SK-N-SH (cell line): ENCODE measurements at regions not wholly inside any gene's neighbourhood (a gene's known extent, or its start where the extent isn't known, plus 50 kb on each side); places are given as distances from the start of the nearest gene placed in this dataset.

ENCODE experiments used
- CTCF ChIA-PET: fragments of 300-600, 350-600 bp; formaldehyde crosslinking; extraction: SDS; loops from one replicate; lab custom pipeline; 2021; lab: Yijun Ruan, JAX
- POLR2A ChIA-PET: fragments of 350-600 bp; sonication (Branson Sonifier 250); formaldehyde crosslinking; extraction: SDS; loops from one replicate; lab custom pipeline; 2020; ENCODE audit warnings: antibody characterized with exemption, inconsistent platforms; lab: Yijun Ruan, JAX
- DNase-seq: peaks from one replicate; pipeline ENCODE4 v3.0.0; 2012
- H2AFZ ChIP-seq: fragments of 200-600 bp; sonication (generic); 2 replicates; pipeline ENCODE4 v1.8.1; 2016; ENCODE audit warnings: antibody characterized with exemption, mild to moderate bottlenecking, low read depth
- H3F3A ChIP-seq: fragments of 200-600 bp; sonication (generic); replicated peaks from 2 replicates; pipeline ENCODE3; 2016; ENCODE audit warnings: antibody characterized with exemption, mild to moderate bottlenecking; ENCODE audit not compliant: insufficient read depth
- H3K27ac ChIP-seq, 2 experiments: fragments of 200-500 bp in 1 of 2; fragments of 200-600 bp in 1 of 2; sonication (Bioruptor generic) in 1 of 2; sonication (generic), shearing (Covaris generic) in 1 of 2; 2 replicates each; pipeline versions ENCODE4 v1.5.1 to v1.6.1; 2014 to 2016; ENCODE audit warnings: low read depth in 2 of 2, inconsistent platforms in 1 of 2, low read length in 1 of 2, mild to moderate bottlenecking in 1 of 2, mixed read lengths in 1 of 2
- H3K27me3 ChIP-seq: fragments of 200-600 bp; sonication (generic), shearing (Covaris generic); 2 replicates; pipeline ENCODE4 v1.6.1; 2016; ENCODE audit warnings: mixed run types; ENCODE audit not compliant: insufficient read depth
- H3K36me3 ChIP-seq, 2 experiments: fragments of 200-500 bp in 1 of 2; fragments of 200-600 bp in 1 of 2; sonication (Bioruptor generic) in 1 of 2; sonication (generic) in 1 of 2; replicated peaks in 1 of 2; 2 replicates each; pipeline versions ENCODE3 to v1.5.1; 2014 to 2016; ENCODE audit warnings: low read length in 1 of 2, mild to moderate bottlenecking in 1 of 2; ENCODE audit not compliant: insufficient read depth in 2 of 2, control insufficient read depth in 1 of 2
- H3K4me1 ChIP-seq, 2 experiments: fragments of 200-500 bp in 1 of 2; fragments of 200-600 bp in 1 of 2; sonication (Bioruptor generic) in 1 of 2; sonication (generic), shearing (Covaris generic) in 1 of 2; 2 replicates each; pipeline versions ENCODE4 v1.5.1 to v1.6.1; 2014 to 2016; ENCODE audit warnings: low read depth in 1 of 2, low read length in 1 of 2, mixed run types in 1 of 2; ENCODE audit not compliant: insufficient read depth in 2 of 2, control insufficient read depth in 1 of 2
- H3K4me2 ChIP-seq: fragments of 200-600 bp; sonication (generic), shearing (Covaris generic); 2 replicates; pipeline ENCODE4 v1.6.1; 2017; ENCODE audit warnings: mixed run types
- H3K4me3 ChIP-seq, 2 experiments: fragments of 200-500 bp in 1 of 2; fragments of 200-600 bp in 1 of 2; sonication (Bioruptor generic) in 1 of 2; sonication (generic), shearing (Covaris generic) in 1 of 2; 2 replicates each; pipeline versions ENCODE4 v1.5.1 to v1.8.1; 2014 to 2016; ENCODE audit warnings: low read depth in 2 of 2, inconsistent platforms in 1 of 2, low read length in 1 of 2, mild to moderate bottlenecking in 1 of 2, mixed read lengths in 1 of 2, moderate library complexity in 1 of 2
- H3K79me2 ChIP-seq: fragments of 200-600 bp; sonication (generic); 2 replicates; pipeline ENCODE4 v1.8.1; 2017; ENCODE audit warnings: mild to moderate bottlenecking; ENCODE audit not compliant: insufficient read depth
- H3K9ac ChIP-seq: fragments of 200-600 bp; sonication (generic); 2 replicates; pipeline ENCODE4 v1.6.1; 2017; ENCODE audit warnings: mixed run types
- H3K9me2 ChIP-seq: fragments of 200-600 bp; sonication (generic); 2 replicates; pipeline ENCODE4 v1.6.1; 2017; ENCODE audit warnings: mixed run types
- H3K9me3 ChIP-seq: fragments of 200-600 bp; sonication (generic); 2 replicates; pipeline ENCODE4 v1.6.1; 2017; ENCODE audit warnings: mixed run types, mild to moderate bottlenecking, moderate library complexity
- H4K20me1 ChIP-seq: fragments of 200-600 bp; sonication (generic); 2 replicates; pipeline ENCODE4 v1.6.1; 2017; ENCODE audit warnings: mild to moderate bottlenecking, mixed run types; ENCODE audit not compliant: insufficient read depth
- EZH2phosphoT487 ChIP-seq: fragments of 200-600 bp; sonication (generic); IDR thresholded peaks from 2 replicates; pipeline ENCODE4 v1.6.1; 2017; ENCODE audit warnings: low read depth, mixed run types, mild to moderate bottlenecking, antibody characterized with exemption, moderate library complexity, borderline replicate concordance
- GATA2 ChIP-seq: sonication (generic); formaldehyde crosslinking; IDR thresholded peaks from 2 replicates; pipeline ENCODE4 v1.5.0; 2020; ENCODE audit warnings: mild to moderate bottlenecking, missing genetic modification reagents
- JUND ChIP-seq: IDR thresholded peaks from 2 replicates; pipeline ENCODE4 v1.4.0; 2012
- MEF2A ChIP-seq: IDR thresholded peaks from 2 replicates; pipeline ENCODE4 v1.4.0; 2012; ENCODE audit warnings: low read depth, borderline replicate concordance
- NRF1 ChIP-seq: IDR thresholded peaks from 2 replicates; pipeline ENCODE4 v1.6.1; 2012; ENCODE audit warnings: low read depth, mild to moderate bottlenecking, low read length
- RAD21 ChIP-seq: IDR thresholded peaks from 2 replicates; pipeline ENCODE4 v1.6.1; 2012; ENCODE audit warnings: mild to moderate bottlenecking, low read length
- RCOR1 ChIP-seq: fragments of 150-350 bp; IDR thresholded peaks from 2 replicates; pipeline ENCODE4 v1.6.1; 2017; ENCODE audit warnings: antibody characterized with exemption, low read length
- RXRA ChIP-seq: IDR thresholded peaks from 2 replicates; pipeline ENCODE4 v1.4.0; 2012; ENCODE audit warnings: low read depth, mild to moderate bottlenecking, borderline replicate concordance
- SIN3A ChIP-seq: IDR thresholded peaks from 2 replicates; pipeline ENCODE4 v1.6.1; 2012; ENCODE audit warnings: low read depth, mild to moderate bottlenecking, low read length, moderate library complexity, borderline replicate concordance
- SMC3 ChIP-seq: IDR thresholded peaks from 2 replicates; pipeline ENCODE4 v1.6.1; 2012; ENCODE audit warnings: low read depth, low read length, improper control_type of control experiment
- TCF12 ChIP-seq: IDR thresholded peaks from 2 replicates; pipeline ENCODE4 v1.4.0; 2012
- TEAD4 ChIP-seq: IDR thresholded peaks from 2 replicates; pipeline ENCODE4 v1.4.0; 2012; ENCODE audit warnings: mild to moderate bottlenecking, borderline replicate concordance; ENCODE audit not compliant: insufficient read depth
- YY1 ChIP-seq: IDR thresholded peaks from 2 replicates; pipeline ENCODE4 v1.4.0; 2012; ENCODE audit warnings: low read depth, mild to moderate bottlenecking
- WGBS: methylation state at CpG from one replicate; pipeline ENCODE4 v1.1.6; 2017; ENCODE audit warnings: low lambda C conversion rate; 5-methylcytosine and 5-hydroxymethylcytosine counted together
- TF ChIP-seq, protein P1 (sequence below): IDR thresholded peaks from 2 replicates; pipeline ENCODE4 v1.4.0; 2012; ENCODE audit warnings: low read depth, borderline replicate concordance
- TF ChIP-seq, protein P2 (sequence below): IDR thresholded peaks from 2 replicates; pipeline ENCODE4 v1.6.1; 2012; ENCODE audit warnings: mild to moderate bottlenecking, low read depth, low read length, moderate library complexity
- TF ChIP-seq, protein P3 (sequence below): IDR thresholded peaks from 2 replicates; pipeline ENCODE4 v1.4.0; 2012; ENCODE audit warnings: low read depth, borderline replicate concordance

DNA sequence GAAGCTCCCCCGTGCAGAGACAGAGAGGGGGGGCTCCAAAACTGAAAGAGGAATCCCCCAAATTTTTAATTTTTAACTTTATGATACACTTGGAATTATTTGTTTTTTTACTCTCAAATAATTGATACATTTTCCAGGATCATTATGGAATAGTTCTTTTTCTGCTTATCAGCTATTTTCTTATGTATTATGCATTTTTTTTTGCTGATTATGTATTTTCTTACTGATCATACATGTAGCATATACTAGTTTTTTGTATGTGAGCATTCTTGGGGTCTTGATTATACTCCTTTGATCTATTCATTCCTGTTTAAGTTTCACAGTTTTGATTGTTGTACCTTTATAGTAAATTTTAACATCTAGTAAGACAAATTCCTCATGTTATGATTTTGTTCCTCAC lies 55.5 kb upstream of the LDHB start:
- Histone ChIP-seq H3K4me2 (no peak overlapping the region), H3K9me3 (no peaks in the 10 kb centered on the region), H3K27ac (no peak overlapping the region), H4K20me1 (no peaks in the 10 kb centered on the region), H3F3A (no peaks in the 10 kb centered on the region), H3K9ac (no peak overlapping the region), H3K27me3 (no peaks in the 10 kb centered on the region; the same call in 1 of the 2 replicates), H2AFZ (no peak overlapping the region), H3K79me2 (no peaks in the 10 kb centered on the region), H3K4me1 (no peaks in the 10 kb centered on the region), H3K4me3 (no peak overlapping the region), H3K9me2 (no peaks in the 10 kb centered on the region; the same call in 1 of the 2 replicates), H3K36me3 (no peaks in the 10 kb centered on the region)
- whole genome bisulfite sequencing: 4% methylated on average over 1 of the region's 1 CpG
- no peak for DNase-seq
- POLR2A ChIA-PET: no interaction called here
- CTCF ChIA-PET: no interaction called here
- no peak for TF ChIP-seq RCOR1
- no peak for TF ChIP-seq TEAD4
- TF ChIP-seq, protein P1, sequence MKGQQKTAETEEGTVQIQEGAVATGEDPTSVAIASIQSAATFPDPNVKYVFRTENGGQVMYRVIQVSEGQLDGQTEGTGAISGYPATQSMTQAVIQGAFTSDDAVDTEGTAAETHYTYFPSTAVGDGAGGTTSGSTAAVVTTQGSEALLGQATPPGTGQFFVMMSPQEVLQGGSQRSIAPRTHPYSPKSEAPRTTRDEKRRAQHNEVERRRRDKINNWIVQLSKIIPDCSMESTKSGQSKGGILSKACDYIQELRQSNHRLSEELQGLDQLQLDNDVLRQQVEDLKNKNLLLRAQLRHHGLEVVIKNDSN: no peak
- TF ChIP-seq, protein P2, sequence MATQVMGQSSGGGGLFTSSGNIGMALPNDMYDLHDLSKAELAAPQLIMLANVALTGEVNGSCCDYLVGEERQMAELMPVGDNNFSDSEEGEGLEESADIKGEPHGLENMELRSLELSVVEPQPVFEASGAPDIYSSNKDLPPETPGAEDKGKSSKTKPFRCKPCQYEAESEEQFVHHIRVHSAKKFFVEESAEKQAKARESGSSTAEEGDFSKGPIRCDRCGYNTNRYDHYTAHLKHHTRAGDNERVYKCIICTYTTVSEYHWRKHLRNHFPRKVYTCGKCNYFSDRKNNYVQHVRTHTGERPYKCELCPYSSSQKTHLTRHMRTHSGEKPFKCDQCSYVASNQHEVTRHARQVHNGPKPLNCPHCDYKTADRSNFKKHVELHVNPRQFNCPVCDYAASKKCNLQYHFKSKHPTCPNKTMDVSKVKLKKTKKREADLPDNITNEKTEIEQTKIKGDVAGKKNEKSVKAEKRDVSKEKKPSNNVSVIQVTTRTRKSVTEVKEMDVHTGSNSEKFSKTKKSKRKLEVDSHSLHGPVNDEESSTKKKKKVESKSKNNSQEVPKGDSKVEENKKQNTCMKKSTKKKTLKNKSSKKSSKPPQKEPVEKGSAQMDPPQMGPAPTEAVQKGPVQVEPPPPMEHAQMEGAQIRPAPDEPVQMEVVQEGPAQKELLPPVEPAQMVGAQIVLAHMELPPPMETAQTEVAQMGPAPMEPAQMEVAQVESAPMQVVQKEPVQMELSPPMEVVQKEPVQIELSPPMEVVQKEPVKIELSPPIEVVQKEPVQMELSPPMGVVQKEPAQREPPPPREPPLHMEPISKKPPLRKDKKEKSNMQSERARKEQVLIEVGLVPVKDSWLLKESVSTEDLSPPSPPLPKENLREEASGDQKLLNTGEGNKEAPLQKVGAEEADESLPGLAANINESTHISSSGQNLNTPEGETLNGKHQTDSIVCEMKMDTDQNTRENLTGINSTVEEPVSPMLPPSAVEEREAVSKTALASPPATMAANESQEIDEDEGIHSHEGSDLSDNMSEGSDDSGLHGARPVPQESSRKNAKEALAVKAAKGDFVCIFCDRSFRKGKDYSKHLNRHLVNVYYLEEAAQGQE: no peak
- no peak for TF ChIP-seq RAD21
- no peak for TF ChIP-seq MEF2A
- TF ChIP-seq TCF12: no peak
- TF ChIP-seq SIN3A: no peak
- TF ChIP-seq RXRA: no peak
- no peak for TF ChIP-seq NRF1
- no peak for TF ChIP-seq JUND
- TF ChIP-seq YY1: no peak
- TF ChIP-seq, protein P3, sequence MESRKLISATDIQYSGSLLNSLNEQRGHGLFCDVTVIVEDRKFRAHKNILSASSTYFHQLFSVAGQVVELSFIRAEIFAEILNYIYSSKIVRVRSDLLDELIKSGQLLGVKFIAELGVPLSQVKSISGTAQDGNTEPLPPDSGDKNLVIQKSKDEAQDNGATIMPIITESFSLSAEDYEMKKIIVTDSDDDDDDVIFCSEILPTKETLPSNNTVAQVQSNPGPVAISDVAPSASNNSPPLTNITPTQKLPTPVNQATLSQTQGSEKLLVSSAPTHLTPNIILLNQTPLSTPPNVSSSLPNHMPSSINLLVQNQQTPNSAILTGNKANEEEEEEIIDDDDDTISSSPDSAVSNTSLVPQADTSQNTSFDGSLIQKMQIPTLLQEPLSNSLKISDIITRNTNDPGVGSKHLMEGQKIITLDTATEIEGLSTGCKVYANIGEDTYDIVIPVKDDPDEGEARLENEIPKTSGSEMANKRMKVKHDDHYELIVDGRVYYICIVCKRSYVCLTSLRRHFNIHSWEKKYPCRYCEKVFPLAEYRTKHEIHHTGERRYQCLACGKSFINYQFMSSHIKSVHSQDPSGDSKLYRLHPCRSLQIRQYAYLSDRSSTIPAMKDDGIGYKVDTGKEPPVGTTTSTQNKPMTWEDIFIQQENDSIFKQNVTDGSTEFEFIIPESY: no peak
- TF ChIP-seq GATA2 (CRISPR knock-in tag): no peak
- no peak for TF ChIP-seq SMC3
- TF ChIP-seq EZH2phosphoT487: no peak
